OCI-M2 (cell line): ENCODE measurements at regions not wholly inside any gene's neighbourhood (a gene's known extent, or its start where the extent isn't known, plus 50 kb on each side); places are given as distances from the start of the nearest gene placed in this dataset.

Experiments used
- DNase-seq: peaks from one replicate; lab custom pipeline; 2025; ENCODE audit not compliant: unreplicated experiment; lab: John Stamatoyannopoulos, UW

- DNase-seq: no peak
These were observed 68.6 kb upstream of the FOXA2 start for GRCh38 chr20:22652681-22653588.

GRCh38 chr20:22653658-22654642 is 69.6 kb upstream of the FOXA2 start:
- no peak for DNase-seq

GRCh38 chr20:22663528-22664025 is 79.2 kb upstream of the FOXA2 start:
- DNase-seq: no peak

GRCh38 chr20:22667198-22667597 is 82.8 kb upstream of the FOXA2 start:
- no peak for DNase-seq

- no peak for DNase-seq
These were observed 87.8 kb upstream of the FOXA2 start for GRCh38 chr20:22672191-22672590.

- no peak for DNase-seq
These were observed 89.1 kb upstream of the FOXA2 start for GRCh38 chr20:22673467-22673866.

GRCh38 chr20:22675341-22675740 is 91.0 kb upstream of the FOXA2 start:
- no peak for DNase-seq

GRCh38 chr20:22678678-22679077 is 94.3 kb upstream of the FOXA2 start:
- DNase-seq: no peak

- no peak for DNase-seq
These were observed 94.8 kb upstream of the FOXA2 start for GRCh38 chr20:22679197-22679596.

GRCh38 chr20:22680031-22680740 is 95.8 kb upstream of the FOXA2 start:
- no peak for DNase-seq

- no peak for DNase-seq
These were observed 97.3 kb upstream of the FOXA2 start for GRCh38 chr20:22681591-22682248.

- DNase-seq: no peak
These were observed 98.0 kb upstream of the FOXA2 start for GRCh38 chr20:22682381-22682780.

GRCh38 chr20:22684072-22684762 is 99.8 kb upstream of the FOXA2 start:
- no peak for DNase-seq

GRCh38 chr20:22684763-22685443 is 100.5 kb upstream of the FOXA2 start:
- no peak for DNase-seq

- DNase-seq: no peak
These were observed 101.7 kb upstream of the FOXA2 start for GRCh38 chr20:22686097-22686496.

GRCh38 chr20:22687676-22688349 is 103.4 kb upstream of the FOXA2 start:
- DNase-seq: no peak

GRCh38 chr20:22688485-22688884 is 104.1 kb upstream of the FOXA2 start:
- no peak for DNase-seq

GRCh38 chr20:22689266-22689665 is 104.9 kb upstream of the FOXA2 start:
- DNase-seq: no peak

GRCh38 chr20:22690000-22690399 is 105.6 kb upstream of the FOXA2 start:
- DNase-seq: no peak
